ENCODE measurements at regions not wholly inside any gene's neighbourhood (a gene's known extent, or its start where the extent isn't known, plus 50 kb on each side); places are given as distances from the start of the nearest gene placed in this dataset.

GRCh38 chr1:117779364-117779763 lies 150.1 kb downstream of the GDAP2 start:
- H3K27ac ChIP-seq (ENCODE audit: insufficient read depth, low read length), result no peak overlapping the region
- H3K4me1 ChIP-seq (ENCODE audit: control insufficient read depth, extremely low read depth, insufficient read depth, low read length), result no peaks in the 10 kb centered on the region
- no peak overlapping the region for H2AFZ ChIP-seq (ENCODE audit: low read length)
- H3K4me3 ChIP-seq (replicated peaks in 1 of 4; ENCODE audit: control extremely low read depth in 1 of 4, insufficient read depth in 1 of 4, low read depth in 3 of 4, low read length in 4 of 4), result no peak overlapping the region
- TF ChIP-seq EZH2 (IDR thresholded peaks at IDR 0.05; ENCODE audit: low read length, missing control alignments), result no peak
- TF ChIP-seq, protein P1, sequence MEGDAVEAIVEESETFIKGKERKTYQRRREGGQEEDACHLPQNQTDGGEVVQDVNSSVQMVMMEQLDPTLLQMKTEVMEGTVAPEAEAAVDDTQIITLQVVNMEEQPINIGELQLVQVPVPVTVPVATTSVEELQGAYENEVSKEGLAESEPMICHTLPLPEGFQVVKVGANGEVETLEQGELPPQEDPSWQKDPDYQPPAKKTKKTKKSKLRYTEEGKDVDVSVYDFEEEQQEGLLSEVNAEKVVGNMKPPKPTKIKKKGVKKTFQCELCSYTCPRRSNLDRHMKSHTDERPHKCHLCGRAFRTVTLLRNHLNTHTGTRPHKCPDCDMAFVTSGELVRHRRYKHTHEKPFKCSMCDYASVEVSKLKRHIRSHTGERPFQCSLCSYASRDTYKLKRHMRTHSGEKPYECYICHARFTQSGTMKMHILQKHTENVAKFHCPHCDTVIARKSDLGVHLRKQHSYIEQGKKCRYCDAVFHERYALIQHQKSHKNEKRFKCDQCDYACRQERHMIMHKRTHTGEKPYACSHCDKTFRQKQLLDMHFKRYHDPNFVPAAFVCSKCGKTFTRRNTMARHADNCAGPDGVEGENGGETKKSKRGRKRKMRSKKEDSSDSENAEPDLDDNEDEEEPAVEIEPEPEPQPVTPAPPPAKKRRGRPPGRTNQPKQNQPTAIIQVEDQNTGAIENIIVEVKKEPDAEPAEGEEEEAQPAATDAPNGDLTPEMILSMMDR (conservative IDR thresholded peaks at IDR 0.05 in 1 of 2, IDR thresholded peaks at IDR 0.05 in 1 of 2; ENCODE audit: low read depth in 1 of 2, low read length in 2 of 2), result no peak
- H3K36me3 ChIP-seq (ENCODE audit: control insufficient read depth, insufficient read depth, low read length), result no peaks in the 10 kb centered on the region
- H4K20me1 ChIP-seq (ENCODE audit: control insufficient read depth, extremely low read depth, insufficient read depth, low read length), result no peaks in the 10 kb centered on the region
- no peaks in the 10 kb centered on the region for H3K27me3 ChIP-seq (ENCODE audit: control insufficient read depth, insufficient read depth, low read length)
- no peak overlapping the region for H3K9ac ChIP-seq (ENCODE audit: insufficient read depth, low read length)
- H3K4me2 ChIP-seq (ENCODE audit: extremely low read depth, insufficient read depth, low read length), result no peak overlapping the region
- no peak for DNase-seq (ENCODE audit: low read depth in 2 of 2)
- no peaks in the 10 kb centered on the region for H3K79me2 ChIP-seq (ENCODE audit: control insufficient read depth, insufficient read depth, low read length)
- no peaks in the 10 kb centered on the region for H3K9me3 ChIP-seq (ENCODE audit: control insufficient read depth, insufficient read depth, low read depth, low read length)

DNA sequence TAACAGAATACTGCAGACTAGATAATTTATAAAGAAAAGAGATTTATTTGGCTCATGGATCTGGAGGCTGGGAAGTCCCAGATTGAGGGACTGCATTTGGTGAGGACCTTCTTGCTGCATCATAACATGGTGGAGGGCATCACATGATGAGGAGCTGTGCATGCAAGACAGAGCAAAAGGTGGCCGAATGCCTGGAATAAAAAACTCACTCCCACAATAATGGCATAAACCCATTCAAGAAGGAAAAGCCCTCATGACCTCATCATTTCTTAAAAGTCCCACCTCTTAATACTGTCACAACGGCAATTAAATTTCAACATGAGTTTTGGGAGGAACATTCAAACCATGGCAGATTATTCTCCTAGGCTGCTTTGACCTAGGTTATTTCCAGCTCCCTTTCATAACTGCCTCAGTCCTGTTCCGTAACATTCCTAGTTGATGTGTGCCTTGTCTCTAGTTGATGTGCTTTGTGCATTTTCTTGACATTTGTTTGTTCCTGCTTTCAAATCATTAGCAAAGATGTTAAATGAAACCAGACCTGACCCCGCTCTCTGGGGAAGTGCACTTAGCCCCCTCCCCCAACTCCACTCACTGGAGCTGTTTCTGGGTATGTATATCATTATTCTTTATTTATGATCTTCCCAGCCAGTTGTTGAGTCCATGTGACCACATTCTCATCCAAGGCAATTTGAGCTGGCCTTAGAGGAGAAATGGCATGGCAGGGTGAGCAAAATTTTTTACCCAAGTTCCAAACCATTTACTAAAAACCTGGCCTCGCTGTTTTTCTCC lies 148.5 kb downstream of the GDAP2 start:
- Histone ChIP-seq H3K27ac (ENCODE audit: insufficient read depth, low read length) (no peak overlapping the region), H2AFZ (ENCODE audit: low read length) (peak overlapping the region; percentile 14)

DNA sequence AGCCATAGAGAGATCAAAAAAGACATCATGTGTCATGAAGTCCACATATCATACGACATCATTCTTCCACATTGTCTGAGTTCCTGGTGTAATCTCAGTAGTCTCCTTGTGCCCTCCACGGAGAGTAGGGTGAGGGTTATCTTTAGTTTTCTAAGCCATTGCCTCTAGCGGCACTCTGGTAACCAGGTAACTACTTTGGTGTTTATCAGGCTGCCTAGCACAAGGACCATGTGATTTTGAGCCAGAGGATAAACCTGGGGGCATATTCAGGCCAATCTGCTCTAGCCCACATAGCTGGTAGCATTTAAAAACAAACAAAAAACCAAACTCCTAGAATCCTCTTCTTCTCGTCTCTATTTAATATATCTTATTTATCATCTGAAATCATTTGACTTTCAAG lies 147.4 kb downstream of the GDAP2 start:
- no peak overlapping the region for H3K4me2 ChIP-seq (ENCODE audit: extremely low read depth, insufficient read depth, low read length)
- DNase-seq (ENCODE audit: low read depth in 2 of 2), result no peak
- H4K20me1 ChIP-seq (ENCODE audit: control insufficient read depth, extremely low read depth, insufficient read depth, low read length), result no peaks in the 10 kb centered on the region
- H2AFZ ChIP-seq (ENCODE audit: low read length), result no peak overlapping the region
- no peaks in the 10 kb centered on the region for H3K9me3 ChIP-seq (ENCODE audit: control insufficient read depth, insufficient read depth, low read depth, low read length)
- no peaks in the 10 kb centered on the region for H3K36me3 ChIP-seq (ENCODE audit: control insufficient read depth, insufficient read depth, low read length)
- no peak overlapping the region for H3K27ac ChIP-seq (ENCODE audit: insufficient read depth, low read length)
- TF ChIP-seq, protein P1 (conservative IDR thresholded peaks at IDR 0.05 in 1 of 2, IDR thresholded peaks at IDR 0.05 in 1 of 2; ENCODE audit: low read depth in 1 of 2, low read length in 2 of 2), result no peak
- TF ChIP-seq EZH2 (IDR thresholded peaks at IDR 0.05; ENCODE audit: low read length, missing control alignments), result no peak
- H3K27me3 ChIP-seq (ENCODE audit: control insufficient read depth, insufficient read depth, low read length), result no peaks in the 10 kb centered on the region
- no peak overlapping the region for H3K9ac ChIP-seq (ENCODE audit: insufficient read depth, low read length)
- H3K79me2 ChIP-seq (ENCODE audit: control insufficient read depth, insufficient read depth, low read length), result no peaks in the 10 kb centered on the region
- H3K4me1 ChIP-seq (ENCODE audit: control insufficient read depth, extremely low read depth, insufficient read depth, low read length), result no peaks in the 10 kb centered on the region
- no peak overlapping the region for H3K4me3 ChIP-seq (replicated peaks in 1 of 4; ENCODE audit: control extremely low read depth in 1 of 4, insufficient read depth in 1 of 4, low read depth in 3 of 4, low read length in 4 of 4)

More for the DNA sequence above, 148.5 kb downstream of the GDAP2 start:
- no peaks in the 10 kb centered on the region for H3K9me3 ChIP-seq (ENCODE audit: control insufficient read depth, insufficient read depth, low read depth, low read length)
- no peak overlapping the region for H3K9ac ChIP-seq (ENCODE audit: insufficient read depth, low read length)
- DNase-seq (ENCODE audit: low read depth in 2 of 2), result peak in 1 of 2 donors; percentile 60
- H4K20me1 ChIP-seq (ENCODE audit: control insufficient read depth, extremely low read depth, insufficient read depth, low read length), result no peaks in the 10 kb centered on the region
- no peak overlapping the region for H3K4me2 ChIP-seq (ENCODE audit: extremely low read depth, insufficient read depth, low read length)
- H3K27me3 ChIP-seq (ENCODE audit: control insufficient read depth, insufficient read depth, low read length), result no peaks in the 10 kb centered on the region
- no peaks in the 10 kb centered on the region for H3K79me2 ChIP-seq (ENCODE audit: control insufficient read depth, insufficient read depth, low read length)
- TF ChIP-seq, protein P1 (conservative IDR thresholded peaks at IDR 0.05 in 1 of 2, IDR thresholded peaks at IDR 0.05 in 1 of 2; ENCODE audit: low read depth in 1 of 2, low read length in 2 of 2), result no peak
- TF ChIP-seq EZH2 (IDR thresholded peaks at IDR 0.05; ENCODE audit: low read length, missing control alignments), result no peak
- H3K36me3 ChIP-seq (ENCODE audit: control insufficient read depth, insufficient read depth, low read length), result no peaks in the 10 kb centered on the region
- no peak overlapping the region for H3K4me3 ChIP-seq (replicated peaks in 1 of 4; ENCODE audit: control extremely low read depth in 1 of 4, insufficient read depth in 1 of 4, low read depth in 3 of 4, low read length in 4 of 4)
- H3K4me1 ChIP-seq (ENCODE audit: control insufficient read depth, extremely low read depth, insufficient read depth, low read length), result no peaks in the 10 kb centered on the region
